Smooth muscle cell (in vitro differentiated cells): ENCODE measurements at regions not wholly inside any gene's neighbourhood (a gene's known extent, or its start where the extent isn't known, plus 50 kb on each side); places are given as distances from the start of the nearest gene placed in this dataset.

Experiments used
- DNase-seq: peaks from one replicate; lab custom pipeline; 2025; ENCODE audit not compliant: unreplicated experiment; lab: John Stamatoyannopoulos, UW
- H2AFZ ChIP-seq: fragments of 200-600 bp; sonication (generic); 2 replicates; pipeline ENCODE4 v1.6.0; 2016; ENCODE audit warnings: antibody characterized with exemption, low read depth, mild to moderate bottlenecking
- H3F3A ChIP-seq: fragments of 200-600 bp; sonication (generic); 2 replicates; pipeline ENCODE4 v1.6.0; 2017; ENCODE audit warnings: antibody characterized with exemption, low read depth
- H3K27ac ChIP-seq: fragments of 200-600 bp; sonication (generic); 2 replicates; pipeline ENCODE4 v1.5.1; 2016; ENCODE audit warnings: low read depth, mild to moderate bottlenecking
- H3K27me3 ChIP-seq: fragments of 200-600 bp; sonication (generic); 2 replicates; pipeline ENCODE4 v1.6.1; 2016; ENCODE audit warnings: low read depth, mild to moderate bottlenecking
- H3K36me3 ChIP-seq: fragments of 200-600 bp; sonication (generic); 2 replicates; pipeline ENCODE4 v1.5.1; 2016; ENCODE audit warnings: low read depth
- H3K4me1 ChIP-seq: fragments of 200-600 bp; sonication (generic); 2 replicates; pipeline ENCODE4 v1.5.1; 2016; ENCODE audit warnings: low read depth
- H3K4me2 ChIP-seq: fragments of 200-600 bp; sonication (generic); 2 replicates; pipeline ENCODE4 v1.6.0; 2016; ENCODE audit warnings: mild to moderate bottlenecking
- H3K4me3 ChIP-seq: fragments of 200-600 bp; sonication (generic); 2 replicates; pipeline ENCODE4 v1.5.1; 2016; ENCODE audit warnings: mild to moderate bottlenecking
- H3K79me2 ChIP-seq: fragments of 200-600 bp; sonication (generic); 2 replicates; pipeline ENCODE4 v1.6.0; 2016; ENCODE audit warnings: low read depth, mild to moderate bottlenecking
- H3K9ac ChIP-seq: fragments of 200-600 bp; sonication (generic); 2 replicates; pipeline ENCODE4 v1.6.0; 2016; ENCODE audit warnings: low read depth
- H3K9me3 ChIP-seq: fragments of 200-600 bp; sonication (generic); replicated peaks from 2 replicates; pipeline ENCODE4 v1.5.1; 2016; ENCODE audit warnings: low read depth
- H4K20me1 ChIP-seq: fragments of 200-600 bp; sonication (generic); 2 replicates; pipeline ENCODE4 v1.6.0; 2016; ENCODE audit warnings: low read depth
- CTCF ChIP-seq: fragments of 200-600 bp; sonication (generic); IDR thresholded peaks from 2 replicates; pipeline ENCODE4 v1.5.1; 2017; ENCODE audit warnings: borderline replicate concordance, mild to moderate bottlenecking, antibody characterized with exemption; ENCODE audit not compliant: insufficient read depth, poor library complexity, severe bottlenecking
- WGBS: methylation state at CpG from one replicate; pipeline ENCODE4 v1.1.7; 2016; ENCODE audit warnings: low lambda C conversion rate; 5-methylcytosine and 5-hydroxymethylcytosine counted together

DNA sequence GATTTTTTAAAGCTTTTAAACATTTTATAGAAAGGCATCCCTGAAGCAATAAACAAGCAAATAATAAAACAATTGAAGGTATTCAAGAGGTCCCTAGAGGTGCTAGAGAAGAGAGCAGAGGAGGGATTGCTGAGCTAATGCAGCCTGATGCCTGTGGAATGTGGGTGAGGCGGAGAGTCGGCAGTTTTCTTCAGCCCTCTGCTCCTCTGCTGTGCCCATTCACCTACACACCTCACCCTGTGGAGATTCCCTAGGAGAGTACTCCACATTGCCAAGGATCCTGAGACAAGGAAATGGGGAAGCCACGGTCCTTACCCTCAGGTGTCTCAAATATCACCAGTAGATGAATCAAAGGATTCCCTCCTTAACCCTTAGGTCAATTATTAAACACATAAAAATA is 199.8 kb upstream of the POU3F2 start:
- Histone ChIP-seq H4K20me1 (no peaks in the 10 kb centered on the region), H3K4me2 (no peak overlapping the region), H3K9ac (no peak overlapping the region), H3K36me3 (no peaks in the 10 kb centered on the region), H3F3A (no peaks in the 10 kb centered on the region), H3K27ac (no peak overlapping the region), H3K9me3 (no peaks in the 10 kb centered on the region), H3K27me3 (no peaks in the 10 kb centered on the region), H3K79me2 (no peaks in the 10 kb centered on the region), H2AFZ (no peak overlapping the region), H3K4me1 (peaks cover 52% of the 10 kb centered on the region), H3K4me3 (no peak overlapping the region)
- DNase-seq: no peak
- WGBS: 67% methylated on average over 3 of the region's 3 CpGs
- no peak for TF ChIP-seq CTCF

GRCh38 chr6:98635191-98635590 is 199.2 kb upstream of the POU3F2 start:
- Histone ChIP-seq H4K20me1 (no peaks in the 10 kb centered on the region), H3K79me2 (no peaks in the 10 kb centered on the region), H3K4me2 (no peak overlapping the region), H3F3A (no peaks in the 10 kb centered on the region), H3K27me3 (no peaks in the 10 kb centered on the region), H3K9me3 (no peaks in the 10 kb centered on the region), H3K36me3 (no peaks in the 10 kb centered on the region), H3K27ac (no peak overlapping the region), H2AFZ (no peak overlapping the region), H3K4me3 (no peak overlapping the region), H3K4me1 (peaks cover 58% of the 10 kb centered on the region), H3K9ac (no peak overlapping the region)
- TF ChIP-seq CTCF: no peak
- no peak for DNase-seq
- 95% methylated on average over 2 of the region's 2 CpGs for WGBS

DNA sequence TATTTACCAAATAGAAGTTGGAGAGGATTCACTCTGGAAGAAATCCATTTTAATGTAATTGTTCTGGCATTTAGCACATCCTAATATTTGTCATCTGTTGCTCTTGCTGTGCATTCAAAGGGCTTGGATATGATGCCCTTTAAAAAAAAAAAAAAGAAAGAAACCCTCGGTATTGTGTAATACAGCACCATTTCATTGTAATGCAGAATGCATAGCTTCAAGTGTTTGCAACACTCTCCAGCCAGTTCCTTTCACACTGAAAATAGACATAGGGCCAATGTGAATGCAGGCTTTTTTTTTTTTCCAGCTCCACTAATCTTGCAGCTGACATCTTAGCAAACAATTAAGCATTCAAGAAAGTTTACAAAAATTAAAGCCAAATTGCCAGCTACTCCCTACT is 197.4 kb upstream of the POU3F2 start:
- no peaks in the 10 kb centered on the region for H3F3A ChIP-seq
- H2AFZ ChIP-seq: no peak overlapping the region
- 23% methylated on average over 1 of the region's 1 CpG for WGBS
- no peaks in the 10 kb centered on the region for H3K9me3 ChIP-seq
- H4K20me1 ChIP-seq: no peaks in the 10 kb centered on the region
- peaks cover 74% of the 10 kb centered on the region for H3K4me1 ChIP-seq
- no peaks in the 10 kb centered on the region for H3K36me3 ChIP-seq
- no peak for DNase-seq
- H3K27me3 ChIP-seq: no peaks in the 10 kb centered on the region
- H3K9ac ChIP-seq: no peak overlapping the region
- no peak overlapping the region for H3K4me2 ChIP-seq
- H3K4me3 ChIP-seq: no peak overlapping the region
- H3K79me2 ChIP-seq: no peaks in the 10 kb centered on the region
- TF ChIP-seq CTCF: no peak
- H3K27ac ChIP-seq: no peak overlapping the region

DNA sequence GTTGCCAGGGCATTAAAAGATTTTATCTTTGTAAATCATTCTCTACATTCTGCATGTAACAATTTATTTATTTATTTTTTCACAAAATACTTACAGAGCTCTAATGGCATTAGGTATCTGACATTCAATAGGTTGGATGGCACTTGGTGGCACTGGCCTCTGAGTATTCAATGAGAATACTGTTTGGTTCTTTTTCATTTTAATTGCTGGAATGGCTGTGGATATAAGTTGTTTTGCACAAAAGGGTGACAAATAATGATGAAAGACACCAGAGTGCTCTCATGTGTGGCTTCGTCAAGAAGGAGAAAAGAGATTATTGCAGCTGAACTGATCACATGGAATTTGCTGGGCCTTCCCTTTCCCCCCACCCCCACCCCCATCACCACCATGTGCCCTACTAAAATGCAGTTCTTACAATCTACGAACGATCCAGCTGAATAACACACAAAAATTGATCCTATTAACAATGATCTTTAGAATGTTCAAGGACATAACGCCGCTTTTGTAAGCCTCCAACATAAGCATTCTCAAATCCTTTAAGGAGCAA is 195.2 kb upstream of the POU3F2 start:
- WGBS: 80% methylated on average over 5 of the region's 5 CpGs
- no peak overlapping the region for H3K9ac ChIP-seq
- H2AFZ ChIP-seq: no peak overlapping the region
- peaks cover 92% of the 10 kb centered on the region for H3K4me1 ChIP-seq
- peaks cover 2% of the 10 kb centered on the region for H3F3A ChIP-seq
- no peak overlapping the region for H3K27ac ChIP-seq
- H3K9me3 ChIP-seq: no peaks in the 10 kb centered on the region
- no peaks in the 10 kb centered on the region for H3K27me3 ChIP-seq
- H3K79me2 ChIP-seq: no peaks in the 10 kb centered on the region
- no peak overlapping the region for H3K4me2 ChIP-seq
- H4K20me1 ChIP-seq: no peaks in the 10 kb centered on the region
- DNase-seq: no peak
- H3K4me3 ChIP-seq: no peak overlapping the region
- TF ChIP-seq CTCF: no peak
- H3K36me3 ChIP-seq: no peaks in the 10 kb centered on the region
